KMS-11 (cell line): ENCODE measurements at regions not wholly inside any gene's neighbourhood (a gene's known extent, or its start where the extent isn't known, plus 50 kb on each side); places are given as distances from the start of the nearest gene placed in this dataset.

Experiments
- H2AFZ ChIP-seq: fragments of 200-600 bp; sonication (generic); 2 replicates; pipeline ENCODE4 v1.6.1; 2016; ENCODE audit warnings: antibody characterized with exemption, mixed run types, low read depth
- H3K27ac ChIP-seq: fragments of 200-600 bp; sonication (generic); 2 replicates; pipeline ENCODE4 v1.6.1; 2016; ENCODE audit warnings: mild to moderate bottlenecking, mixed run types
- H3K27me3 ChIP-seq: fragments of 200-600 bp; sonication (generic); 2 replicates; pipeline ENCODE4 v1.6.1; 2017; ENCODE audit warnings: mild to moderate bottlenecking, low read depth, mixed run types, moderate library complexity; ENCODE audit not compliant: insufficient read depth
- H3K36me3 ChIP-seq: fragments of 200-600 bp; sonication (generic); 2 replicates; pipeline ENCODE4 v1.6.1; 2017; ENCODE audit warnings: mild to moderate bottlenecking, mixed run types; ENCODE audit not compliant: insufficient read depth
- H3K4me1 ChIP-seq: fragments of 200-600 bp; sonication (generic); 2 replicates; pipeline ENCODE4 v1.6.1; 2016; ENCODE audit warnings: mild to moderate bottlenecking, low read depth, mixed run types; ENCODE audit not compliant: poor library complexity, severe bottlenecking
- H3K4me2 ChIP-seq: fragments of 200-600 bp; sonication (generic); 2 replicates; pipeline ENCODE4 v1.7.0; 2016; ENCODE audit warnings: mild to moderate bottlenecking, mixed run types
- H3K4me3 ChIP-seq: fragments of 200-600 bp; sonication (generic); IDR thresholded peaks from 2 replicates; pipeline ENCODE4 v1.6.1; 2017; ENCODE audit warnings: low read depth, low read length, mixed read lengths; ENCODE audit not compliant: insufficient read depth
- H3K79me2 ChIP-seq: fragments of 200-600 bp; sonication (generic); 2 replicates; pipeline ENCODE4 v1.6.1; 2016; ENCODE audit warnings: low read depth, mixed run types; ENCODE audit not compliant: insufficient read depth
- H3K9ac ChIP-seq: fragments of 200-600 bp; sonication (generic); 2 replicates; pipeline ENCODE4 v1.6.1; 2016; ENCODE audit warnings: mild to moderate bottlenecking, mixed run types
- H4K20me1 ChIP-seq: fragments of 200-600 bp; sonication (generic); 2 replicates; pipeline ENCODE4 v1.6.1; 2016; ENCODE audit warnings: mild to moderate bottlenecking, mixed run types; ENCODE audit not compliant: insufficient read depth
- TF ChIP-seq, protein P1 (sequence below): fragments of 200-600 bp; sonication (generic); conservative IDR thresholded peaks from 2 replicates; pipeline ENCODE4 v1.6.1; 2017; ENCODE audit warnings: low read depth, mild to moderate bottlenecking, antibody characterized with exemption, low read length, moderate library complexity, mixed read lengths

DNA sequence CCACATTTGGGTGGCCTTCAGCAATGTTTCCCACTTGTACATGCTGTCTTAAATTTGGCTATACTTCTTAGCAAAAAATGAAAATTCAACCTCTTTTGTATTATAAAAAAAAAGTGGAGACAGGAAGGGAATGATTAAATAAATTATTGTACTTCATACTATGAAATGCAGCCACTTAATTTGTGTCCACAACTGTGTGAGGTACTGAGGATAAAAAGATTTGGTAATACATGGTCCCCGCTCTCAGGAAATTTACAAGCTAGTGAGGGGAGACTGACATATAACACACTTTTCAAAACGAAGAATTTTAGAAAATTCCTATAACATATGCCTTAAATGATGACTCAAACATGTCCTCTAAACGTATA, 105.0 kb downstream of the HNRNPD start:
- Histone ChIP-seq H3K4me1 (peaks cover 6% of the 10 kb centered on the region), H2AFZ (no peak overlapping the region), H3K79me2 (no peaks in the 10 kb centered on the region), H3K36me3 (no peaks in the 10 kb centered on the region), H3K27me3 (no peaks in the 10 kb centered on the region), H3K4me3 (no peak overlapping the region), H3K4me2 (no peak overlapping the region), H3K27ac (no peak overlapping the region), H4K20me1 (no peaks in the 10 kb centered on the region), H3K9ac (no peak overlapping the region)
- TF ChIP-seq, protein P1, sequence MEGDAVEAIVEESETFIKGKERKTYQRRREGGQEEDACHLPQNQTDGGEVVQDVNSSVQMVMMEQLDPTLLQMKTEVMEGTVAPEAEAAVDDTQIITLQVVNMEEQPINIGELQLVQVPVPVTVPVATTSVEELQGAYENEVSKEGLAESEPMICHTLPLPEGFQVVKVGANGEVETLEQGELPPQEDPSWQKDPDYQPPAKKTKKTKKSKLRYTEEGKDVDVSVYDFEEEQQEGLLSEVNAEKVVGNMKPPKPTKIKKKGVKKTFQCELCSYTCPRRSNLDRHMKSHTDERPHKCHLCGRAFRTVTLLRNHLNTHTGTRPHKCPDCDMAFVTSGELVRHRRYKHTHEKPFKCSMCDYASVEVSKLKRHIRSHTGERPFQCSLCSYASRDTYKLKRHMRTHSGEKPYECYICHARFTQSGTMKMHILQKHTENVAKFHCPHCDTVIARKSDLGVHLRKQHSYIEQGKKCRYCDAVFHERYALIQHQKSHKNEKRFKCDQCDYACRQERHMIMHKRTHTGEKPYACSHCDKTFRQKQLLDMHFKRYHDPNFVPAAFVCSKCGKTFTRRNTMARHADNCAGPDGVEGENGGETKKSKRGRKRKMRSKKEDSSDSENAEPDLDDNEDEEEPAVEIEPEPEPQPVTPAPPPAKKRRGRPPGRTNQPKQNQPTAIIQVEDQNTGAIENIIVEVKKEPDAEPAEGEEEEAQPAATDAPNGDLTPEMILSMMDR, result 0 out of 2 replicates have a peak, but pooled peaks have one; percentile 12

DNA sequence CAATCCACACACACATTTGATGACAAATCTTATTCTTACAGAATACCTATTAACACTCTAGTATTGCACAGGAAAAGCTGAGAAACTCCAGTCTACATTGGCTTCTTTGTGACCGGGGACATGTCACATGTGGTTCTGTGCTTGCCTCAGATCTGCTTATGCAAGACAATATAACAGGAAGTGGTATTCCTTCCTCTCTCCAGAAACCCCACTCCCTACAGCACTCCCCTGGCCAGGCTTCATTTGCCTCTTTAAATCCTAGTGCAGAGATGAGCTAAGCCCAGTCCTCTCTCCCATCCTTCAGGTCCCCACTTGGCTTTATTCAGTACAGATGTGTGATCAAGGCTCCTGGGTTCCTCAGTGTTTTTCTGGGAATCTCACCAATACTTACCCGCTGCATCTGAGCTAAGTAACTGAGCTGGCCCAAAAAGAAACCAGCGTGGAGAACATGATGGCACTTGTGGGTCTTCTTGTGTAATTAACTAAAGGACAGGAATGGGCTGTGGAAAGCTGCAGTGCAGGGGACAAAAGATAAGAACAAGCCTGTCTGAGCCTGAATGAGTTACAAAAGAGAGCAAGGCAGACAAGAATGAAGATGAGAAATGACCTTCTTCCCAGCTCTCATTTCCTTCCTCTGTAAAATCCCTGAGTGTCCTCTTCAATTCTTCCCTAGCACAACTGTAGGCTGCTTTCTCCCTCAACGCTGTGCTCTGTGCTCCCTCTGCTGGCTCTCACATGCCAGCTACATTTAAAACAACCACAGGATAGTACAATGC, 105.6 kb downstream of the HNRNPD start:
- Histone ChIP-seq H3K9ac (no peak overlapping the region), H3K4me2 (no peak overlapping the region), H3K4me3 (no peak overlapping the region), H4K20me1 (no peaks in the 10 kb centered on the region), H3K36me3 (no peaks in the 10 kb centered on the region), H3K4me1 (peaks cover 6% of the 10 kb centered on the region), H2AFZ (peak overlapping the region; percentile 12; the same call in 1 of the 2 replicates), H3K27me3 (no peaks in the 10 kb centered on the region), H3K79me2 (no peaks in the 10 kb centered on the region), H3K27ac (no peak overlapping the region)
- TF ChIP-seq, protein P1, result peak; percentile 92

DNA sequence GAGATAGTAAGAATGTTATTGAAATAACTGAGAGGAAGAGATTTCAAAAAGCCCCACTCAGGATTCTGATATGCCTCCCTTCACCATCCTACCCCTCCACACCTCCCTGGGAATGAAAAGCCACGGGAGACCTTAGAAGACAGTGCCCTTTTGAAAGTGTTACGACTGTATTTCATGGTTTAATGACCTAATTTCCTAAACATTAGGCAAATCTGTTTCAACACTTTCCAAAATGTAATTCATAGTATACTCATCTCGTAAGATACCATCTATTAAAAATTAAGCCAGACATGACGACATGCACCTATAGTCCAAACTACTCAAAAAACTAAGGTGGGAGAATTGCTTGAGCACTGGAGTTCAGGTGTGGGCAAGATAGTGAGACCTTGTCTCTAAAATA, 106.3 kb downstream of the HNRNPD start:
- no peak overlapping the region for H3K27ac ChIP-seq
- no peak overlapping the region for H3K4me2 ChIP-seq

DNA sequence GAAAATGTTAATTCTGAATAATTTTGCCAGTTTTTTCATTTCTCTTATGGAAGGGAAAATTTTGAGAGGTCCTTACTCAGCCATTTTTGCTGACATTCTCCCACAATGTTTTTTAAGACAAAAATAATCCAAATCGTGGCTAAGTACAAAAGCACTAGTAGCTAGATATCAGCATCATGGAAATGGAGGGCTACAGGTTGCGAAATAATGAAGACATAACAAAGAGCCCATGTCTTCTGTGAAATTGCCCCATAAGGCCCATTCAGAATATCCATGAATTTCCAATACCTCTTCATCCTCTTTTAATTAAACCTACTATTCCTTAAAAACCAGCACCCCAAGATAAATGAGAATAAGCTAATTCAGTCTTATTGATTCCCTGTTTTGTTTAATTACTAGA, 107.4 kb downstream of the HNRNPD start:
- Histone ChIP-seq H3K27ac (no peak overlapping the region), H3K79me2 (no peaks in the 10 kb centered on the region), H3K9ac (no peak overlapping the region), H3K27me3 (no peaks in the 10 kb centered on the region), H3K4me1 (peaks cover 6% of the 10 kb centered on the region), H3K4me3 (no peak overlapping the region), H2AFZ (no peak overlapping the region), H4K20me1 (no peaks in the 10 kb centered on the region), H3K4me2 (no peak overlapping the region), H3K36me3 (no peaks in the 10 kb centered on the region)
- TF ChIP-seq, protein P1, result no peak

More for the DNA sequence above, 106.3 kb downstream of the HNRNPD start:
- Histone ChIP-seq H3K4me1 (peaks cover 6% of the 10 kb centered on the region), H3K4me3 (no peak overlapping the region), H3K9ac (no peak overlapping the region), H3K79me2 (no peaks in the 10 kb centered on the region), H3K36me3 (no peaks in the 10 kb centered on the region), H3K27me3 (no peaks in the 10 kb centered on the region), H4K20me1 (no peaks in the 10 kb centered on the region), H2AFZ (no peak overlapping the region)
- TF ChIP-seq, protein P1, result no peak
